ENCODE measurements at regions not wholly inside any gene's neighbourhood (a gene's known extent, or its start where the extent isn't known, plus 50 kb on each side); places are given as distances from the start of the nearest gene placed in this dataset.

- ChIA-PET CTCF (no interaction called here), POLR2A (no interaction called here)
- TF ChIP-seq CTCF (IDR thresholded peaks at IDR 0.05; ENCODE audit: low read depth, low read length), result no peak
- H3K27me3 ChIP-seq (ENCODE audit: control insufficient read depth, insufficient read depth, low read length), result no peaks in the 10 kb centered on the region
- H3K9me3 ChIP-seq (ENCODE audit: control insufficient read depth, insufficient read depth, low read length), result no peaks in the 10 kb centered on the region
- no peak overlapping the region for H3K4me3 ChIP-seq (ENCODE audit: low read depth, low read length)
- DNase-seq (ENCODE audit: low read depth, low spot score), result no peak
- H3K27ac ChIP-seq (ENCODE audit: low read depth, low read length), result no peak overlapping the region
Measured at GRCh38 chr13:62611343-62611742, 1195.7 kb upstream of the PCDH20 start.

- H3K27me3 ChIP-seq (ENCODE audit: control insufficient read depth, insufficient read depth, low read length), result no peaks in the 10 kb centered on the region
- H3K27ac ChIP-seq (ENCODE audit: low read depth, low read length), result no peak overlapping the region
- no peak for TF ChIP-seq CTCF (IDR thresholded peaks at IDR 0.05; ENCODE audit: low read depth, low read length)
- ChIA-PET POLR2A (no interaction called here), CTCF (no interaction called here)
- no peaks in the 10 kb centered on the region for H3K9me3 ChIP-seq (ENCODE audit: control insufficient read depth, insufficient read depth, low read length)
- no peak for DNase-seq (ENCODE audit: low read depth, low spot score)
- H3K4me3 ChIP-seq (ENCODE audit: low read depth, low read length), result no peak overlapping the region
Measured at GRCh38 chr13:62598708-62599107, 1183.1 kb upstream of the PCDH20 start.

- Histone ChIP-seq H3K4me3 (ENCODE audit: low read depth, low read length) (no peak overlapping the region), H3K27me3 (ENCODE audit: control insufficient read depth, insufficient read depth, low read length) (no peaks in the 10 kb centered on the region), H3K27ac (ENCODE audit: low read depth, low read length) (no peak overlapping the region), H3K9me3 (ENCODE audit: control insufficient read depth, insufficient read depth, low read length) (no peaks in the 10 kb centered on the region)
- POLR2A ChIA-PET, result no interaction called here
- no peak for TF ChIP-seq CTCF (IDR thresholded peaks at IDR 0.05; ENCODE audit: low read depth, low read length)
- DNase-seq (ENCODE audit: low read depth, low spot score), result no peak
- CTCF ChIA-PET, result no interaction called here
Measured at GRCh38 chr13:62595976-62596375, 1180.3 kb upstream of the PCDH20 start.

GRCh38 chr13:62593804-62594203, 1178.2 kb upstream of the PCDH20 start:
- no peaks in the 10 kb centered on the region for H3K27me3 ChIP-seq (ENCODE audit: control insufficient read depth, insufficient read depth, low read length)
- H3K27ac ChIP-seq (ENCODE audit: low read depth, low read length), result no peak overlapping the region
- H3K9me3 ChIP-seq (ENCODE audit: control insufficient read depth, insufficient read depth, low read length), result no peaks in the 10 kb centered on the region
- TF ChIP-seq CTCF (IDR thresholded peaks at IDR 0.05; ENCODE audit: low read depth, low read length), result no peak
- DNase-seq (ENCODE audit: low read depth, low spot score), result no peak
- POLR2A ChIA-PET, result no interaction called here
- CTCF ChIA-PET, result interaction anchor here (0.5 kb wide), 1 partner anchor 104 kb away, joined by 4 read pairs; no protein-coding TSS in a partner anchor
- H3K4me3 ChIP-seq (ENCODE audit: low read depth, low read length), result no peak overlapping the region

- POLR2A ChIA-PET, result no interaction called here
- CTCF ChIA-PET, result no interaction called here
Measured at GRCh38 chr13:62583466-62583865, 1167.8 kb upstream of the PCDH20 start.

More at GRCh38 chr13:62583466-62583865, 1167.8 kb upstream of the PCDH20 start:
- no peak for DNase-seq (ENCODE audit: low read depth, low spot score)
- Histone ChIP-seq H3K4me3 (ENCODE audit: low read depth, low read length) (no peak overlapping the region), H3K27me3 (ENCODE audit: control insufficient read depth, insufficient read depth, low read length) (no peaks in the 10 kb centered on the region), H3K9me3 (ENCODE audit: control insufficient read depth, insufficient read depth, low read length) (no peaks in the 10 kb centered on the region), H3K27ac (ENCODE audit: low read depth, low read length) (no peak overlapping the region)
- no peak for TF ChIP-seq CTCF (IDR thresholded peaks at IDR 0.05; ENCODE audit: low read depth, low read length)

Data from AG04450 (cell line).